SK-N-MC (cell line): ENCODE measurements at regions not wholly inside any gene's neighbourhood (a gene's known extent, or its start where the extent isn't known, plus 50 kb on each side); places are given as distances from the start of the nearest gene placed in this dataset.

Source experiments
- EZH2 ChIP-seq: fragments of 200-600 bp; sonication (generic); IDR thresholded peaks from one replicate; pipeline ENCODE4 v1.6.1; 2017; ENCODE audit warnings: antibody characterized with exemption
- FOXP2 ChIP-seq: optimal IDR thresholded peaks from 2 replicates; pipeline ENCODE3; 2011; ENCODE audit warnings: mild to moderate bottlenecking, moderate library complexity; ENCODE audit not compliant: insufficient read depth; ENCODE audit errors: extremely low read length, control extremely low read depth
- POLR2AphosphoS5 ChIP-seq: IDR thresholded peaks from 2 replicates; pipeline ENCODE4 v1.6.1; 2012; ENCODE audit warnings: mild to moderate bottlenecking, low read depth, low read length, borderline replicate concordance

- TF ChIP-seq EZH2 (no peak), POLR2AphosphoS5 (no peak), FOXP2 (no peak)
These were observed 898.2 kb downstream of the UQCRFS1 start for GRCh38 chr19:28314756-28315155.
